ENCODE measurements at regions not wholly inside any gene's neighbourhood (a gene's known extent, or its start where the extent isn't known, plus 50 kb on each side); places are given as distances from the start of the nearest gene placed in this dataset.

DNA sequence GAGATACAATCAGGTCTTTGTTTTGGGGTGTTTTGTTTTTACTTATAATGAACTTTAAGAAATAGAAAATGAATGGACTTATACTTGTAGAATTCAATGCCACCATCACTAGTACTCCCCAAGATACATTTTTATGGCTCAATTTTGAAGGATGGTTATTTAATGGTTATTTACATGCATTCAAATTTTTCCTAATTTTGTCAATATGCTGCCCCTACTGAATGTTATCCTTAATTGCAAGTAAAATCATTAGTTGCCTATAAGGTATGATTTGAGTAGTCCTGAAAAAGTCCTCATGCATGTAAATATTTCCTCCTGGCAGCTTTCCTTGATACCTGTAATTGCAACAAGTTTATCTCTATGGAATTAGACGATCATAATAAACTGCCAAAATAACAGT, 391.2 kb downstream of the BCAT1 start:
- no peak for ATAC-seq
- no peak for DNase-seq

DNA sequence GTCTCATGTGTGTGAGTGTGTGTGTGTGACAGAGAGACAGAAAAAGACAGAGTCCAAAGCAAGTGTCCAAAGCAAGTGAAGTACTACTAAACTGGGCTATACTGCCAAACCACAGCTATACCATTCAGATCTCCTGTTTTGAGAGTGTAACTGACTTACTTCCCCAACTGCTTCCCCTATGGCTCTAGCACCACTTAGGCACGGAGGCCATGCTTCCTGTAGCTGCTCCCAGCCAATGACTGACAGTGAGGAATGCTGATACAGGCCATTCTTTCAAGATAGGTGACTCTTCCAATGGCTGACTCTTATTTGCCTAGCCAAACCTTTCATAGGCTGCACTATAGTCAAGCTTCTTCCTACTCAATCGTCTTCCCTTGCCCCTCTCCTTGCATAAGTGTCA, 393.2 kb downstream of the BCAT1 start:
- DNase-seq, result no peak
- no peak for ATAC-seq

DNA sequence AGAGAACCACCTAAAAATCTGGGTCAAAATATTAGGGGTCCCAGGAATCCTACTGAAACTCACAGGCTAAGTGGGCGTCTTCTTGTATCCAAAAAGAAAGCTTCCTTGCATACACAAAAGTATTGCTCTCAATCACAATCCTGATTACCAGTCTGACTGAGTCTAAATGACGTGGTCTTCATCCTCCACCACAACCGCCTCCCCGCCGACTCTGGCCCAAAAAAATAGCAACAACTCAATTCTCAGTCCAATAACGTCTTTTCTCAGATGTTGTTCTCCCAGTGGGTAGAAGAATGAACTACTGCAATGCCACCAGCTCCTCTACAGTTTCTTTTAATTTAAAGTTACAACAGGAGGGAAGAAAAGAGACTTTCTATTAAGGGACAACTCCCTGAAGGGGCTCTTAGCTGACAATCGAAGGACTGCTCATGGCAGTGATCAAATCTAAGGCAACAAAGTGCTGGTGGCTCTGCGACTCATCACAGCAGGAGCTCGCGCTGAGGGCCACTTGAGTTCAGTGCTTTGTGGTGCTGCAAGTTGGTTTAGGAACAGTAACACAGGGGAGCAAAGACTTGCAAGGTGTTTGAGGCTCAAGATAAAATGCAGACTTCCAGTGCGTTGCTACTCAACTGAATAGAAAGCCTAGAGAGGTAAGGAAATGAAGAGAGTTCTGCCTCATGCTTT, 394.1 kb downstream of the BCAT1 start:
- ATAC-seq (no peak), DNase-seq (no peak)

DNA sequence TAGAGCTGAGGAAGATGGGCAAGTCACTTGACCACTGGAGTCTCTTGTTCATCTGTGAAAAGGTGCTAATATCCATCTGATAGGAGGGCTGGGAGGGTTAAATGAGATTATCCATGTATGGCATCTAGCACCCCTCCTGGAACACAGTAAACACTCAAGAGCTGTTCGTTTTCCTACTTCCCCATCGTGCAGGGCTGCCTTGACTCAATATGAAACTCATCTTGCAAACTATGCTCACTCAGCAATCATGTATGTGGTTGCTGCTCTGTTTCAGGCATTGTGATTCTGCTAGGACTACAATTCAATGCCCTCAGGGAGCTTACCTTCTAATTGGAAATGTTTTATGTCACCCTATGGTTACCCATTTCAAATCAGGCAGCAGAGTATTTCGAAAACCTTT, 395.6 kb downstream of the BCAT1 start:
- DNase-seq (no peak), ATAC-seq (no peak)

DNA sequence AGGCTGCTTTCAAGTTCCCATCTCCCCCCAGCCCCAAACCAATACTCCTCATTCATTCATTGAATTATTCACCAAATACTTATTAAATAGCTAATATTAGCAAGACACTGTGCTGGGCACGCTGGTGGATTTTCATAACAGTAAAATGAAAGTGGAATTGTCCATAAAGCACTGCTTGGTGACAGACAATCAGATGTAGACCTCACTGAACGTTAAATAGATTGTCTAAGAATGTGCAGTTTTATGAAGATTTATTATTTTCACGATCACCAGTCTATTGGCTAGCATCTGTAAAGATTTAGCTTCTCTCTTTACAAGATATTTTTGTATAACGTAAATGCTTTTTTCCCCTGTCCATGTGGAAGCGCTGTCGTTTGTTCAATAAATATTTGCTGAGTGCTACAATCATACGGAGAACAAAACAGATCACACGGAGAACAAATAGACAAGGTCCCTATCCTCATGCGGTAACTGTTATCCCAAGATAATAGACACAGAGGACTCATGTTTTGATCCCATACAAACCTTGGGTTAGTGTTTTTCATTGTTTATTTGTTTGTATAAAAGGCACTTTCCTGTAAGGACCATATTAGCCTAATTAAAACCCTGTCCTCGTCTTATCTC, 397.6 kb downstream of the BCAT1 start:
- ATAC-seq (no peak), DNase-seq (no peak)

DNA sequence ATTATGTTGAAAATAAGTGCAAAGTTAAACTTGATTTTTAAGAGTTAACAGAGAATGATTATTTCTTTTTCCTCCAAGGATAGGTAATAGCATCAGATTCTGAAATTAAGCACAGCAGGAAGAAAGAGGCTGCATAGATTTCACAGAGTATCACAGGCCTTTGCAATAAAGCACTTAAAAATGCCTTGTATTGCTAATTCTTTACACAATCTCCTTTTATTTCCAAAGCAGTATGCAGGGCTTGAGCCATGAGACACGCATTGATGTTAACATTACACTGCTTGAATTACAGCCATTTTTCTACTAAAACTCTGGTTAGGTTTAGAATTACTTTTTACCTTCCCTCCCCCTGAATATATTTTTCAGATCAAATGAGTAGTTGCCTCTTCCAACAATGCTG, 398.3 kb downstream of the BCAT1 start:
- ATAC-seq (no peak), DNase-seq (no peak)

DNA sequence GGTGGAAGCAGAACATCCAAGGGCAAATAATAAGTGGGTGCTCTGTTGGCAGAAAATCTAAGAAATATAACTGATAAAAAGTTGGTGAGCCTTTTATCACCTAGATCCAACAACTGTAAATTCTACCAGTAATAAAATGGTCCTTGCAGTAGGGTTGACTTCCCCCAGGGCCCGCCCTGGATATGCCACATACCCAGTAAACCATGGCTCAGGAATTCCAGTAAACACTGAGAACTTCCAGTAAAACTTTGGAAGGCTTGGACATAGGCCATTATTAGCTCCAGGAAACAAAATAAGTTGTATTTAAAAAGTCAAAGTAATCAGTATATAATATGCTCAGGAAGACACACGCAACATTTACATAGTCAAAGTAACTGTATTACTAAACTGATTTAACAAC, 402.2 kb downstream of the BCAT1 start:
- DNase-seq, result no peak
- no peak for ATAC-seq

DNA sequence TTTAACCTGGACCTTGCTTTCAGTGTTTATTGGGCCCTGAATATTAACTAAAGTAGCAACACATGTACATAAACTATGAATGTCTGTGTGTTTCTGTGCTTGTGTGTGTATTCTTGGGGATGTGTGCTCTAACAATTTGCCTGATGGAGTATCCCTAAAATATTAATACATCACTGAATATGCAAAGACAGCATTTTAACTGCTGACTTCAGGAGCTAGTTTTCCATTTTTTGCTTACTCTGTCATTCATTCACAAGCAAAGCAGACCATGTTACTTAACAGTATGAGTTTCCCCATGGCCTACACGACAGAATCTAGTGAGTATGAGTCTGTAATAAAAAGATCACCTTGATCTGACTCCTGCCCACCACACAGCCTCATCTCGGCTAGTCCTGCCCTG, 402.8 kb downstream of the BCAT1 start:
- ATAC-seq, result no peak
- no peak for DNase-seq

DNA sequence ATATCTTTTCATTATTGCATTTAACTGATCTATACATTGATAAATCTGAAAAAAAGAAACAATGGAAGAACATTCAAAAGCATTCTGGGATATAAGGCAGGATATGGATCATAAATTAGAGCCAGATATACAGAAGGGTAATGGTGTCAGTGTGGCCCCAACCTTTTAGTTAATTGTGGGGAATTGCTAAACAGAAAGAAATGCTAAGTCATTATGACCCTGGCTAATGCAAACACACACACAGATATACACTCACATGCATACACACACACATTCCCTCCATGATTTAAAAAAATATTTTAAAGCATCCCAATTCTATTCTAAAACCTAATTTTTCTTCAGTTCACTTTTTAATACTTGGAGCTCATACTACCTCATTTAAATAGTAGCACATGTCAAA, 404.5 kb downstream of the BCAT1 start:
- no peak for ATAC-seq
- DNase-seq, result no peak

DNA sequence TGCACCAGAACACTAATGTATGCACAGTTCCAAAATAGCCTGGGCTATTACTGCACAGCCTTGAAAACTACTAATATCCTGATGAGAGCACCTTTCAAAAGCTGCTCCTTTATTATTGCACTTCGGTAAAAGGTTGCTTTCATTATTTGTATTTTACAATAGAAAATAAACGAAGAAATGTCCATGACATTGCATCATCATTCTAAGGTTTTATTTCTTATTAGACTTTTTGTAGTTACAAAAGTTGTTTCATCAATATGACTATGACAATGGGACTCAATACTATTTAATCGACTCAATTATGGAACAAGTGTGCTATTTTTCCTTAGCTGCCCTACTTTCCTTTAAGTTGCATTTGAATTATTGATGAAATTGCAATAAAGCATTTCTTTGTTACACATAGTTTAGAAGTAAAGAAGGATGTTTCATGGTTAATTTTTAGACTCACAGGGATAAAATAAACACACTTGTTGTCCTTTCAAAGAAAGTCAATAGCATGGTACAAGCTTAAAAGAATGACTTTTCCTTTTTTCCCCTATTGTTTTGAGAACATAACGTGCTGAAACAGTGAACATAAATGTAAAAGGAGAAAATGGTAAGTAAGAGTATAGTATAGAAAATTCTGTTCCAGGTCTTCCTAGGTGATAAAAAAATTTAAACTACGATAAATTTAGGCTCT, 407.6 kb downstream of the BCAT1 start:
- DNase-seq (no peak), ATAC-seq (no peak)

DNA sequence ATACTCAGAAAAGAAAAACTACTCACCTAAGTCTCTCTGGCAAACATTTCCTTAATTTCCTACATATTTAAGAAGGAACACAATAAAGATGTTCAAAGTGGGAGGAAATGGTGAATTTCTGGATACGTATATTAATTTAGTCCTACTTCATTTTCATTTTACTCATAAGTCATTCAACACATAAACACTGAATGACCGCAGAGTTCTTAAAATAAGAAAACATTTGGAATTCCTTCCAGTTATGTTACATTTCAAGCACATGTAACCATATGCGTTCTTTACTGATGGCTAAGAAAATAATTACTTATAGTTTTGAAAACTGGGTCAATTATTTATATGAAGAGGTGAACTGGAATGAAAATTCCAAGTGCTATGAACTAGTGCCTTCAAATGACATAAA, 409.3 kb downstream of the BCAT1 start:
- DNase-seq (no peak), ATAC-seq (no peak)

DNA sequence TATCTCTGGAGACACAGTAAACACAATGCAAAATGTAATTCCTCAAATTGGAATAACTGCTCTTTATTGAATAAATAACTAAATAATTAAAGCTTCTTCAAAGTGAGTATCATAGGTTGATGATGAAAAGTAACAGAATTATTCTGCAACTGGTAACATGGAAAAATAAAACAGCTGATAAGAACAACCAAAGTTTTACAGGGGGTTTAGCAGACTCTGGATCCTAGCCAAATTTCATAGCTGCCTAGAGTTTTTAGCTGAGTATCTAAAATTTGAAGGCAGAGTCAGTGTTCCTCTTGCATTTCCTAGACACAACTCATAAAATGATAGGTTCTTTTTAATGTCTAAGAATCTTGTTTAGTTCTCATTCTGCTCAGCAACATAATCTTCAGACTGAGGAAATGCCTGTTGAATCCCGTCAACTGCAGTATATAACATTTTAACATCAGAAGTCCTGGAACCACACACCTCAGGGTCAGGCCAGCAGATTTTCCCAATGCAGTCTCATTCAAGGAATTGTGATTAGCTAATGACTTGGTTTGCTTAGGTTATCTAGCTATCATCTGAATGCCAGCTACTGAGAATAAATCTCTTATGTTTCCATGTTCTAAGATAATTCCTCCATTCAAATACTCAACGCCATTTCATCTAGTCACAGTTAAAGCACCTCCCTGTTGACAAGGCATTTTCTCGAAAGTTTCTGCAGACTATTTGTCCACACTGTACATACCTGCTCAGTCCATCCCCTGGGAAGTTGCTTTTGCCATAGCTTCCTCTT, 411.6 kb downstream of the BCAT1 start:
- no peak for ATAC-seq

DNA sequence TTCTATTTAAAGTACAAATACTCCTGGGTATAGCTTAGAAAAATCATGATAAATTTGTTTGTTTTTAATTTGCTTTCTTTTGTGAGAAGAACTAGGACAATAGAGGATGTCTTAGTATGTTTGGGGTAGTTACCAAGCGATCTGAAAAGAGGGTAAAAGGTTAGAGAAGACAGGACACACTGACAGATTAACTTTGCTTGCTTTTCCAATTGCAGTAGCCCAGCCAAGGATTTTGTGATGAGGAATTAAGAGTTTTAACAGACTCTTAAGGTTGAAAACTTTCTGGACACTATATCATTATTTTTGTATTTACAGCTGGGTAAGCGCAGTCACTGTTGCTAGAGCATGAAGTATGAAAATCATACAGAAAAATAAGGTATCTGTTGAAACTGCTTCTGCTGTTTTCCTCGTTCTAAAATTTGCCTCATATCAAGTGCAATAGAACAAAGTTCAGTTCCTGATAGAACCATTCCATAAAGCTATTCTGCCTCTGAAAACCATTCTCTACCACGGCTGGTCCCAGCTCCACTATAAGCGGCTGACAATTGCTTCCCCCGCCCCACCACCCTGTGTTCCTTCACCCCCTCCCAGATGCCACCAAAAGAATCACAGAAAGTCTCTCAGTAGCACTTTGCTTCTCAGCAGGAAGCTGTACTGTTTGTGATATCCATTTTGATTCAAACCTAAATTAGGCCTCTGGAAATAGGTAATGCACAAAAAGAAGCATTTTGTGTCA, 413.4 kb downstream of the BCAT1 start:
- DNase-seq (no peak), ATAC-seq (no peak)

More for the DNA sequence above, 411.6 kb downstream of the BCAT1 start:
- DNase-seq, result no peak

DNA sequence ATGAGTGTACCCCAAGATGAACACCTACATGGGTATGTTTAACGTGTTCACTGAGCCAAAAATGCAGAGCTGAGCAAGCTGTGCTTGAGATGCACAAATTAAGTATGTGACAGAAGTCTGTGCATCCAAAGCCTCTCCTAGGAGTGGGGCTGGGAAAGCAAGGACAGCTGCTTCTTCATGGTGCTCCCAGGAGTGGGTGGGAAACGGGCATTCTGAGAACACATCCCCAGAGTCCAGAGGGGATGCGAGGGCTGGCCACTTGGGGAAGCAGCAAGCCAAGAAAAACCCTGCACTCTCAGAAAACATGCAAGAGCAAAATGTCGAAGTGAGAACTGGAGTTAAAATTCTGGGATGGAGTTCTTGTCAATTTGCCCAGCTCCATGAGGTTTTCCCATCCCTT, 414.3 kb downstream of the BCAT1 start:
- ATAC-seq (no peak), DNase-seq (no peak)

DNA sequence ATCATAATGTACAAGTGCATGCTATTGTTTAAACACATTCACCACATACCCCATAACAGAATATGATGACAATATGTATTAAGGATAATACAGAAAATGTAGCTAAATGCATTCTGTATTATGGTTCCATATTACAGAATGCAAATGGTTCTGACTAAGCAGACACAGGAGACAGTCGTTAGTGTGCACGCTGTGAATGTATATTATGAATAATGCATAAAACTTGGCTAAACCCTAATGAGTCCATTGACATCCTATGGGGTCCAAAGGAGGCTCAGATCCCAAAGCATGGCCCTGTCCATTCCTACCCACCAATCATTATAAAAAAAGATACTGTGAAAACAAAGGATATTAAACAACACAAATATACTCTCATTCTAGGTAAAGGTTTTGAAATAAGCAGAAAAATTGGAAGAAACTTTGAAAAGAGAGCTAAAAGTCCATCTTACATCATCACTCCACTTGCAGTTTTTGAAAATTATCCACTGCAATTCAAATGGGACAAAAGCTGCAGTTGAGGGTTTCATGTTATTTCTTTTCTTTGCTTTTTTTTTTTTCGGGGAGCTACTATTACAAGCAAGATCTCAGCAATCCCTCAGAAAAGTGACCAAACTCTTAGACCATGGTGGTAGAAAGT, 415.1 kb downstream of the BCAT1 start:
- ATAC-seq, result no peak
- DNase-seq, result no peak

DNA sequence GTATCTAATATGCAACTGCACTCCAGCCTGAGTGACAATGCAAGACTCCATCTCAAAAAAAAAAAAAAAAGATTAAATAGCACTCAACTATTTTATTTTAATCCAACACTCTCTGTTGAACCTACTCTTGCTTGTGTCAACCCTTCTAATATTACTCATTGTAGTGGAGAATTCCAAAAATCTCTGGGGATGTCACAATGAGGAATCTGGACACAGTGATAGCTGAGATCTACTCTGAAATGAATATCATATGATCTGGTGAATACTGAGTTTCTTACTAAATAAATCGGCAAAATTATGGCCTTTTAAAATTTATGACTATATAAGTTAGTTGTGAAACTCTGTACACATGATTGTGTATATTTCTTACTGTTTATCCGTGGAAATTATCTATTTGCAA, 418.2 kb downstream of the BCAT1 start:
- no peak for DNase-seq
- no peak for ATAC-seq

DNA sequence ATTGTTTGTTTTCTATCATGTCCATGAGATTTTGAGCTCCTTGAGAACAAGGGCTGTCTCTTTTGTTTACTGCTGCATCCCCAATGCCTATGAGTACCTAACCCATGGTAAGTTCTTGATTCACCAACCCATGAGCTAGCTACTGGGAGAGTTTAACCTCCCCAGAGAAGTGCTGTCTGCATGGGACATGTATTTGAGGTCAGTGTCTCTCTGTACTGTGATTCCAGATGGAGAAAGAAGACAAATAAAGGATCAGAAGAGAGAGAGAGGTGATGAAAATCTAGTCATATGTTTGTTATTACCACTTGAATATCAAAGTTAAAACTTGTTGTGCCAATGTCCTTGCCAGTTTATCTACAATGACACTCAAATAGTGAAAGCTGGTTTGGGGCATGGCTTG, 421.8 kb downstream of the BCAT1 start:
- no peak for ATAC-seq
- DNase-seq, result no peak

DNA sequence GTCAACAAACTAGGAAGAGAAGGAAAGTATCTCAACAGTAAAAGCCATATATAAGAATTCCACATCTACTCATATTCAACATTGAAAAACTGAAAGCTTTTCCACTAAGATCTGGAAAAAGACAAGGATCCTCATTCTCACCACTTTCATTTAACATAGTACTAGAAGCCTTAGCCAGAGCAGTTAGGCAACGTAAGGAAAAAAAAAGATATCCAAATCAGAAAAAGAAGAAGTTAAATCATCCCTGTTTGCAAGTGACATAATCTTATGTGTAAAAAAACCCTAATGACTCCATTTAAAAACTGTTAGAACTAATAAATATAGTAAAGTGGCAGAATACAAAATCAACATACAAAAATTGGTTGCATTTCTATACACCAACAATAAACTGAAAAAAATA, 426.2 kb downstream of the BCAT1 start:
- no peak for ATAC-seq
- DNase-seq, result no peak

DNA sequence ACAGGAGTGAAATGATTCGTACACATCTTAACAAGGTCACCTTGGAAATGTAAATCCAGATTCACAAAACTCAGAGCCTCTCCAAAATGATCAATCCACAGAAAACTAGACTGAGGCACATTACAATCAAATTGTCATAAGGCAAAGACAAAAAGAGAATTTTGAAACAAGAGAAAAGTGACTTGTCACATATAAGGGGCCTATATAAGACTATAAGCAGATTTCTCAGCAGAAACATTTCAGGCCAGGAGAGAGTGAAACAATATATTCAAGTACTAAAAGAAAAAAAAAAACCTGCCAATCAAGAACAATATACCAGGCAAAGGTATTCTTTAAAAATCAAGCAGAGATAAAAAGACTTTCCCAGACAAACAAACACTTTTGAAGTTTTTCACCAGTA, 429.1 kb downstream of the BCAT1 start:
- no peak for DNase-seq
- no peak for ATAC-seq

DNA sequence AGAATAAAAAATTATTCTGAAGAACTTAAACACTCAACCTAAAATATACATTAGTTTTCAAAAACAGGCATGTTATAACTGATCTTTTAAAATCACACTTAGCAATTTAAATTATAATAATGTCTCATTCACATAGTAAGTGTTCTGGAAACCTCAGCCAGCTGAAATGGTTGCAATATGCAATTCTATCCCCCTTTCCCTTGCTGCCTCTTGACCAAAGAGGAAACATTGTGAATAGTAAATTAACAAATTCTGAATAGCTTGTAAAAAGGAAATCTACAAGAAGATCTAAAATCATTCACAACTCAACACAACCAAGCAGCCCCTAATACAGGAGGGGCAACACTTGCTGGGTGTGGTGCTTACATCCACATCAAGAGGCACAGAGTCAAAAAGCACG, 431.9 kb downstream of the BCAT1 start:
- DNase-seq, result no peak
- no peak for ATAC-seq

DNA sequence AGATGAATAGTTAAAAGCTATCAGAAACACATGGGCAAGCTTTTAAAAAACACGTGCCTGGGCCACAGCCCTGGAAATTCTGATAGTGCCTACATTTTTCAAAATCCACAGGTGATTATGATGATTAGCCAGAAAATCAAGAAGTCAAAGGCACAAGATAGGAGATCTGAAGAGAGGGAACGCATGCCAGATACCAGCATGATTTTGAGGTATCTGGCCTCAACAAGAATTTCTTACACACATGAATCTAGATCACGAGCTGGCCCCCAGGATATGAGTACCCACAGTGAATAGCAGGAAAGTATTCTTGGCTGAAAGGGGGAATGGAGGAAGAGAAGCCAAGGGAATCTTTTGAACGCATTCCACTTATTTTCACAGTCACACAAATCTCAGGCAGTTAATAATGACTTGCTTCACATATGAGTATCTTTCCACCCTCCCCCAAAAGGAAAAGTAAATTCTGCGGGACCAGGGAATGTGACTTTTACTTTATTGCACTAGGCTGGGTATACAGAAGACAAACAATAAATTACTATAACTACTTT, 438.2 kb downstream of the BCAT1 start:
- ATAC-seq (no peak), DNase-seq (no peak)

DNA sequence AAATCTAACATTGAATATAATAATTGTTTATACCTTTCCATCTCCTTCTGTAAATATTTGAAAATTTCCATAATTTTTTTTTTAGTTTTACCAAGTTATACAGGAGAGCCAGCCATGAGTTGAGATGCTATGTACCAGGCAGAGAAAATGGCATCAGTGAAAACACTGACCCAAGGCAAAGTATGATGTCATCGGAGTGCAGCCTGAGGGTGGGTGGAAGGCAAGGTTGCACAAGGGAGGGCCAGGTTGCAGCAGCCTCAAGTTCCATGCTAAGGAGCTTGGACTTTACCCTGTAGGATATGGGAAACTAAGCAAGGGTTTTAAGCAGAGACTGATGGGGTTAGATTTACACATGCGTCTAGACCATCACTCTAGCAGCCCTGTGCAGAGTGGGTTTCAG, 441.1 kb downstream of the BCAT1 start:
- ATAC-seq (no peak), DNase-seq (no peak)
